ENCODE measurements at regions not wholly inside any gene's neighbourhood (a gene's known extent, or its start where the extent isn't known, plus 50 kb on each side); places are given as distances from the start of the nearest gene placed in this dataset.

- TF ChIP-seq PBX3 (IDR thresholded peaks at IDR 0.05) (peak; percentile 98), FOXM1 (IDR thresholded peaks at IDR 0.05; ENCODE audit: low read depth) (peak; percentile 93), FOXJ3 (CRISPR knock-in tag; IDR thresholded peaks at IDR 0.05) (no peak), JUND (IDR thresholded peaks at IDR 0.05) (peak; percentile 95), MAX (IDR thresholded peaks at IDR 0.05; ENCODE audit: low read depth) (peak; percentile 77; the same call in 1 of the 2 replicates), RAD21 (IDR thresholded peaks at IDR 0.05; ENCODE audit: low read length) (no peak), YY1 (IDR thresholded peaks at IDR 0.05; ENCODE audit: low read depth) (no peak), IRF3 (IDR thresholded peaks at IDR 0.05; ENCODE audit: low read depth, low read length) (no peak), SIN3A (IDR thresholded peaks at IDR 0.05; ENCODE audit: borderline replicate concordance, low read depth, low read length) (peak; percentile 75), POLR2AphosphoS5 (IDR thresholded peaks at IDR 0.05; ENCODE audit: low read depth, low read length) (peak; percentile 86), SMC3 (IDR thresholded peaks at IDR 0.05; ENCODE audit: low read depth, low read length) (no peak), FOSL2 (IDR thresholded peaks at IDR 0.05; ENCODE audit: borderline replicate concordance, low read depth) (peak; percentile 76; the same call in 1 of the 2 replicates), ELF1 (IDR thresholded peaks at IDR 0.05) (0 out of 2 replicates have a peak, but pooled peaks have one; percentile 26)
These were observed 273.9 kb downstream of the CDC5L start (continued) for GRCh38 chr6:44661221-44662008.

- peak overlapping the region; percentile 41; the same call in 1 of the 2 replicates for H3K4me2 ChIP-seq
- no peak for DNase-seq
- peak; percentile 64 for TF ChIP-seq JUND (IDR thresholded peaks at IDR 0.05)
- 0 out of 2 replicates have a peak, but pooled peaks have one; percentile 53 for TF ChIP-seq REST (IDR thresholded peaks at IDR 0.05; ENCODE audit: low read depth, low read length)
- TF ChIP-seq FOSL2 (IDR thresholded peaks at IDR 0.05; ENCODE audit: borderline replicate concordance, low read depth), result peak; percentile 31; the same call in 1 of the 2 replicates
- TF ChIP-seq NRF1 (IDR thresholded peaks at IDR 0.05; ENCODE audit: low read depth, low read length), result no peak
- peak; percentile 58; the same call in 1 of the 2 replicates for TF ChIP-seq POLR2AphosphoS5 (IDR thresholded peaks at IDR 0.05; ENCODE audit: low read depth, low read length)
- TF ChIP-seq MAX (IDR thresholded peaks at IDR 0.05; ENCODE audit: low read depth), result peak; percentile 35; the same call in 1 of the 2 replicates
- TF ChIP-seq TCF12 (IDR thresholded peaks at IDR 0.05), result peak; percentile 92
- peak; percentile 55 to 92 for TF ChIP-seq EP300 (IDR thresholded peaks at IDR 0.05; ENCODE audit: borderline replicate concordance in 1 of 2, low read depth in 1 of 2, low read length in 1 of 2)
- TF ChIP-seq CTCF (IDR thresholded peaks at IDR 0.05), result no peak
- TF ChIP-seq RFX5 (IDR thresholded peaks at IDR 0.05; ENCODE audit: low read length), result no peak
- TF ChIP-seq PBX3 (IDR thresholded peaks at IDR 0.05), result peak; percentile 83
These were observed 275.1 kb downstream of the CDC5L start for GRCh38 chr6:44662461-44663121.

More at GRCh38 chr6:44662461-44663121, 275.1 kb downstream of the CDC5L start:
- peaks cover 22% of the 10 kb centered on the region for H3F3A ChIP-seq (replicated peaks; ENCODE audit: insufficient read depth)
- CTCF ChIA-PET, result interaction anchor here (1.2 to 6.4 kb wide), 2 partner anchors 9 to 1052 kb away, joined by 7 to 39 read pairs; no protein-coding TSS in a partner anchor
- H3K9me2 ChIP-seq, result no peaks in the 10 kb centered on the region
- H3K27ac ChIP-seq (ENCODE audit: low read depth in 2 of 2, low read length in 1 of 2), result peak overlapping the region; percentile 79 to 84; a peak in 2 of 4 replicates
- H3K9ac ChIP-seq, result no peak overlapping the region
- no peaks in the 10 kb centered on the region for H3K79me2 ChIP-seq (ENCODE audit: insufficient read depth)
- no peak overlapping the region for H2AFZ ChIP-seq (ENCODE audit: low read depth)
- H4K20me1 ChIP-seq (ENCODE audit: insufficient read depth), result no peaks in the 10 kb centered on the region
- WGBS (ENCODE audit: low lambda C conversion rate), result 52% methylated on average over 13 of the region's 13 CpGs
- POLR2A ChIA-PET, result no interaction called here
- H3K36me3 ChIP-seq (replicated peaks in 1 of 2; ENCODE audit: control insufficient read depth in 1 of 2, insufficient read depth in 2 of 2, low read length in 1 of 2), result no peaks in the 10 kb centered on the region
- no peak overlapping the region for H3K4me3 ChIP-seq (ENCODE audit: low read depth in 2 of 2, low read length in 1 of 2)
- H3K27me3 ChIP-seq (ENCODE audit: insufficient read depth), result no peaks in the 10 kb centered on the region
- H3K4me1 ChIP-seq (ENCODE audit: control insufficient read depth in 1 of 2, insufficient read depth in 2 of 2, low read depth in 1 of 2, low read length in 1 of 2), result peaks cover 44 to 70% of the 10 kb centered on the region in 2 experiments
- no peaks in the 10 kb centered on the region for H3K9me3 ChIP-seq

All from SK-N-SH (cell line).